PC-9 (cell line): ENCODE measurements at regions not wholly inside any gene's neighbourhood (a gene's known extent, or its start where the extent isn't known, plus 50 kb on each side); places are given as distances from the start of the nearest gene placed in this dataset.

Experiments
- CTCF ChIP-seq: fragments of 200-600 bp; sonication (generic); conservative IDR thresholded peaks from 2 replicates; pipeline ENCODE4 v1.6.1; 2017; ENCODE audit warnings: mixed run types, antibody characterized with exemption, mild to moderate bottlenecking, moderate library complexity
- EZH2 ChIP-seq: fragments of 200-600 bp; sonication (generic); IDR thresholded peaks from 2 replicates; pipeline ENCODE4 v1.8.0; 2017; ENCODE audit warnings: antibody characterized with exemption, low read depth

GRCh38 chr16:54402270-54402669 lies 115.7 kb upstream of the IRX3 start:
- TF ChIP-seq CTCF (no peak), EZH2 (no peak)
